Uterus (tissue), 2 donors: ENCODE measurements at regions not wholly inside any gene's neighbourhood (a gene's known extent, or its start where the extent isn't known, plus 50 kb on each side); places are given as distances from the start of the nearest gene placed in this dataset.

Source experiments
- POLR2A ChIP-seq, 2 donors: fragments of 450-650 bp; IDR thresholded peaks; one replicate each; pipeline ENCODE4 v1.6.1; 2016; ENCODE audit warnings: antibody characterized with exemption in 2 of 2, mild to moderate bottlenecking in 1 of 2, moderate library complexity in 1 of 2
- TF ChIP-seq, protein P1 (sequence below), 4 experiments: fragments of 200-600 bp in 2 of 4; fragments of 450-650 bp in 2 of 4; sonication (generic) in 2 of 4; IDR thresholded peaks; one replicate each; pipeline ENCODE4 v1.5.1; 2016 to 2019; ENCODE audit warnings: antibody characterized with exemption in 4 of 4, mild to moderate bottlenecking in 2 of 4, moderate library complexity in 1 of 4

DNA sequence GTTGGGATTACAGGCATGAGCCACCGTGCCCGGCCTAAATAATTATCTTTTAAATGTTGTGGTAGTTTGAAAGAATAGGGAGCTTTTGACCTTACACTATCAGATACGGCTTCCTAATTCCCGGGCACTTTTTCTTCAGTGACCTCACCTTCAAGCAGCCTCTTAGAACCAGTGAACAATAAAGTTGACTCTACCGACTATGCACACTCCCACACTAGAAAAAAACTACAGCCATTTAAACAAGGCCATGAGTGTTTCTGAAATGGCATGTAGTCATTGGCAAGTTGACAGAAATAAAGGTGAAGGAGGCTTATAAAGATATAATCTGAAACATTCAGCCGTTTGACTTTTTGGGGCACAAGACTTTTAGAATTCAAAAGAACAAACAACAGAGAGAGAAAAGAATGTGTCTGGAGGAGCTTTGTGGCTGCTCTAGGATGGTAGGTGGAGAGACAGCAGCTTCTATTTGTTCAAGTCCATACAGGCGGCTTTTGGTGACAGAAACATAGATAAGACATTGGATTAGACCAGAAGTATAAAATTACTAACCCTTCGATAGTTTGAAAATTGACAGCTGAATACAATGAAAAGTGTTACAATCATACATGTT is 75.2 kb downstream of the GJA1 start:
- TF ChIP-seq, protein P1, sequence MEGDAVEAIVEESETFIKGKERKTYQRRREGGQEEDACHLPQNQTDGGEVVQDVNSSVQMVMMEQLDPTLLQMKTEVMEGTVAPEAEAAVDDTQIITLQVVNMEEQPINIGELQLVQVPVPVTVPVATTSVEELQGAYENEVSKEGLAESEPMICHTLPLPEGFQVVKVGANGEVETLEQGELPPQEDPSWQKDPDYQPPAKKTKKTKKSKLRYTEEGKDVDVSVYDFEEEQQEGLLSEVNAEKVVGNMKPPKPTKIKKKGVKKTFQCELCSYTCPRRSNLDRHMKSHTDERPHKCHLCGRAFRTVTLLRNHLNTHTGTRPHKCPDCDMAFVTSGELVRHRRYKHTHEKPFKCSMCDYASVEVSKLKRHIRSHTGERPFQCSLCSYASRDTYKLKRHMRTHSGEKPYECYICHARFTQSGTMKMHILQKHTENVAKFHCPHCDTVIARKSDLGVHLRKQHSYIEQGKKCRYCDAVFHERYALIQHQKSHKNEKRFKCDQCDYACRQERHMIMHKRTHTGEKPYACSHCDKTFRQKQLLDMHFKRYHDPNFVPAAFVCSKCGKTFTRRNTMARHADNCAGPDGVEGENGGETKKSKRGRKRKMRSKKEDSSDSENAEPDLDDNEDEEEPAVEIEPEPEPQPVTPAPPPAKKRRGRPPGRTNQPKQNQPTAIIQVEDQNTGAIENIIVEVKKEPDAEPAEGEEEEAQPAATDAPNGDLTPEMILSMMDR (IDR thresholded peaks at IDR 0.05) = no peak
- TF ChIP-seq POLR2A (IDR thresholded peaks at IDR 0.05) = no peak
